Breast epithelium (tissue), 3 donors: ENCODE measurements at regions not wholly inside any gene's neighbourhood (a gene's known extent, or its start where the extent isn't known, plus 50 kb on each side); places are given as distances from the start of the nearest gene placed in this dataset.

ENCODE experiments used
- CTCF ChIP-seq, 3 donors: fragments of 450-650 bp; IDR thresholded peaks; one replicate each; pipeline ENCODE4 v1.5.1; 2016 to 2017; ENCODE audit warnings: antibody characterized with exemption in 3 of 3, mild to moderate bottlenecking in 3 of 3, moderate library complexity in 3 of 3
- POLR2A ChIP-seq: fragments of 450-650 bp; IDR thresholded peaks from one replicate; pipeline ENCODE4 v1.6.1; 2016; ENCODE audit warnings: antibody characterized with exemption, mild to moderate bottlenecking, moderate library complexity
- POLR2AphosphoS5 ChIP-seq, 3 donors: sonication (generic); formaldehyde crosslinking; IDR thresholded peaks; one replicate each; pipeline ENCODE4 v1.6.1; 2017; ENCODE audit warnings: antibody characterized with exemption in 3 of 3

- TF ChIP-seq CTCF (IDR thresholded peaks at IDR 0.05) (no peak), POLR2A (no peak), POLR2AphosphoS5 (IDR thresholded peaks at IDR 0.05) (no peak)
Observed at GRCh38 chr10:120783098-120783497, 68.1 kb upstream of the WDR11 start.
